PC-9 (cell line): ENCODE measurements at regions not wholly inside any gene's neighbourhood (a gene's known extent, or its start where the extent isn't known, plus 50 kb on each side); places are given as distances from the start of the nearest gene placed in this dataset.

Experiments used
- CTCF ChIP-seq: fragments of 200-600 bp; sonication (generic); conservative IDR thresholded peaks from 2 replicates; pipeline ENCODE4 v1.6.1; 2017; ENCODE audit warnings: mixed run types, antibody characterized with exemption, mild to moderate bottlenecking, moderate library complexity
- EZH2 ChIP-seq: fragments of 200-600 bp; sonication (generic); IDR thresholded peaks from 2 replicates; pipeline ENCODE4 v1.8.0; 2017; ENCODE audit warnings: antibody characterized with exemption, low read depth

GRCh38 chr2:82525744-82526143, 1933.3 kb downstream of the SUCLG1 start:
- TF ChIP-seq CTCF (no peak), EZH2 (no peak)
